ENCODE measurements at regions not wholly inside any gene's neighbourhood (a gene's known extent, or its start where the extent isn't known, plus 50 kb on each side); places are given as distances from the start of the nearest gene placed in this dataset.

DNA sequence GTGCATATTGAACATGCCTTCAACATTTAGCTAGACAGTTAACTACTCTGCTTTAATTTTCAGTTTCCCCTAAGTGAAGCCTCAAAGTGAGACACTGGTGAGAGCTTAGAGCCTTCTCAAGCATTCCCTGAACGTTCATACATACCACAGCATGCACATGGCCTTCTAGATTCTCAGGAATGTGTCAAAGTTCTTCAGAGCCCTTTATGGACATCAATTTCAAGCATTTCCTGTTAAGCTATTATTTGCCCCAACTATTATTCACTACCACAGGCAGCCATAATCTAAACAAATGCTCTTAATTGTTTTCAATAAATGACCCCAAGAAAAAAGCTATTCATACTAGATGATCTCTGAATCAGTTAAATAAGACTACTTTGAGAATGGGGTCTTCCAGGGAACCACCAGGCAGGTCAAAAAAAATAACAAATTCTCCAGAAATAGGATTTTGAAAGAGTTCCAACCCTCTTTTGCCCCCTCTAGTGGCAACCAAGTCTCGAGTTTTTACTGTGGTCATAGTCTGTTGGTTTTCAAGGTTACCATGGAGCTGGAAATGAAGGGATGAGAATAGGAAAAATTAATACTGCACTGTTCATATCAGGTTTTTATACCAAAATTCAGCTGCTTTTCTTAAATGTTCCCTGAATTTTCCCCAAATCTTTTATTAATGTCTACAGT is 235.4 kb downstream of the RAB28 start:
- no peak for DNase-seq

DNA sequence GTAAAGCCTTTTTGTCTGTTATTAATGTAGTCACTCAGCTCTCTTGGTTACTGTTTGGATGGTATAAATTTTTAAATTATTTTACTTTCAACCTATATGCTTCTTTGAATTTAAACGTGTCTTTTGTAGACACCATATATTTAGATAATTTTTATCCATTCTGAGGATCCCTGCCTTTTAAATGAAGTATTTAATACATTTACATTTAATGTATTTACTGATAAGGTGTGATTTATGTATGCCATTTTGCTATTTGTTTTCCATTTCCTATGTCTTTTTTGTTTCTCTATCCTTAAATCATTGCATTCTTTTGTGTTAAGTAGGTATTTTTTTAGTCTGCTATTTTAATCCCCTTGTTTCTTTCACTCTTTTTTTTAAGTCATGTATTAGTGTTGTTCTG is 238.0 kb downstream of the RAB28 start:
- no peak for DNase-seq

DNA sequence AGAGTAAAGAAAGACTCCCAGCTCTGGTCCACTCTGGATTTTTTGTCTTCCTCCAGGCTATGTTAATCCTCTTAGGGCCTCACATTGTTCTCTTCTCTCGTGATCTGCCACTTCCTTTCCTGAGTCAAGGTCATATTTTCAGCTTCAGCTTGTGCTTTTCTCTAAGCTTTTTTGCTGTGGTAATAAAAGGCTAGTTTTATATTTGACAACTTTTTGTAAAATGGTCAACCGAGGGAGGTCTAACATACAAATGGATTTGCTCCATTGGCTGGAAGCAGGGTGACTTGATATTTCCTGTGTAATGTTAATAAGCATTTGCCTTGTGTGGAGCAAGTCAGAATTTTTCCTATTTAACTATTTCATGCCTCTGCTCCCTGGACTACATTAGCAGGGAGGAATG is 239.7 kb downstream of the RAB28 start:
- DNase-seq, result no peak

DNA sequence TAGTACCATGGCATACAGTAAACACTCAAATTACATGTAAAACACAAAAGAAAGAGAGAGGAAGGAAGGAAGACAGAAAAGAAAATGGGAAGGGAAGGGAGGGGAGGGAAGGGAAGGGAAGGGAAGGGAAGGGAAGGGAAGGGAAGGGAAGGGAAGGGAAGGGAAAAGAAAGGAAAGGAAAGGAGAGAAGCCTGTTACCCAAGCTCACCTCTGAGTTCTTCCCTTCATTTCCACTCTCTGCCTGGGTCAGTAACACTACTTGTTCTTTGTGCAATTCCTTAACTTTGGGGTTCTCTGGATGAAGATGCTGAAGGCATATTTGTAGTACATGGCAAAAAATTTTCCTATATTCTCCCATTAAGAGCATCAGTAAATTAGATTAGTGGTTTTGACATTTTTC is 241.0 kb downstream of the RAB28 start:
- no peak for DNase-seq

DNA sequence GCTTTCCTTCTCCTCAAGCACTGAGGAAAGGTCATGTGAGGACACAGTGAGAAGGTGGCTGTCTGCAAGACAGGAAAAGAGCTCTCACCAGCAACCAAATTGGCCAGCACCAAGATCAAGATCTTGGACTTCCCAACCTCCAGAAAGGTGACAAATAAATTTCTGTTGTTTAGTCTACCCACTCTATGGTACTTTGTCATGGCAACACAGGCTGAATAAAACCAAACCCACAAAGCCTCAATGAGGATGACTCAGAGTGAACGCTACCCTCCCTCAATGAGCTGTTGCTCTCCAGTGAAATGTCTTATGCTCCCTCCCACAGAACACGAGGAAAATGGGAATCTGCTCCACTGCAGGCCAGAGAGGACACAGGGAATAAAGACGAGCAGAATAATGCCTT is 244.1 kb downstream of the RAB28 start:
- DNase-seq, result no peak

DNA sequence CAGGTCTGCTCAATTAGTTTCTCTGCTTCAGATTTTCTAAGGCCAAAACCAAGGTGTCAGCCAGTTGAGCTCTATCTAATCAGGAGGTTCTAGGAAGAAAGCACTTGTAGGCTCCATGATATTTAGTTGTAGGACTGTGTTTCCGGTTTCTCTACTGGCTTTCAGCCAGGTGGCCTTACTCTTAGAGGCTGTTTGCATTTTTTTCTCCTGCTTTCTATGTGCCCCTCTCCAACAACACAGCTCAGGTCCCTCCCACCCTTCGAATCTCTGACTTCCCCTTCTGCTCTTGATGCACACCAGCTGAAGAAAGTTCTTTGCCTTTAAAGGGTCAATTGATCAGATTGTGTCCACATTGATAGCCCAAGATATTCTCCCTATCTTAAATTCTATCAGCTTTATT is 245.2 kb downstream of the RAB28 start:
- no peak for DNase-seq

DNA sequence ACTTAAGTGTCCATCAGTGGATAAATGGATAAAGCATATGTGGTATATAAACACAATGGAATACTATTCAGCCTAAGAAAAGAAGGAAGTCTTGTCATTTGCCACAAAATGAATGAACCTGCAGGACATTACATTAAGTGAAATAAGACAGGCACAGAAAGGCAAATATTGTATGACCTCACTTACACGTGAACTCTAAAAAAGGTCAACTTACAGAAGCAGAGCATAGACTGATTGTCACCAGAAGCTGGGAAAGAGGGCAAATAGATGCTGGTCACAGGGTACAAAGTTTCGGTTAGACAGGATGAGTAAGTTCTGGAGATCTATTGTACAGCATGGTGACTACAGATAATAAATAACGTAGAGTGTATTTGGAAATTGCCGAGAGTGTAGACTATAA is 247.7 kb downstream of the RAB28 start:
- no peak for DNase-seq

DNA sequence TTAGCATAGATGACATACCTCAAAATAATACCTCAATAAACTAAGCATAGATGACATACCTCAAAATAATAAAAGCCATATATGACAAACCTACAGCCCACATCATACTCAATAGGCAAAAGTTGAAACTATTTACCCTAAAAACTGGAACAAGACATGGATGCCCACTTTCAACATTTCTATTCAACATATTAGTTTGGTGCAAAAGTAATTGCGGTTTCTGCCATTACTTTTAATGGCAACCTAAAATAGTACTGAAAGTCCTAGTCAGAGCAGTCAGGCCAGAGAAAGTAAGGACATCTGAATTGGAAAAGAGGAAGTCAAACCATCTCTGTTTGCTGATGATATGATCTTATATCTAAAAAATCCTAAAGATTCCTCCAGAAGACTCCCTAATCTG is 250.4 kb downstream of the RAB28 start:
- no peak for DNase-seq

DNA sequence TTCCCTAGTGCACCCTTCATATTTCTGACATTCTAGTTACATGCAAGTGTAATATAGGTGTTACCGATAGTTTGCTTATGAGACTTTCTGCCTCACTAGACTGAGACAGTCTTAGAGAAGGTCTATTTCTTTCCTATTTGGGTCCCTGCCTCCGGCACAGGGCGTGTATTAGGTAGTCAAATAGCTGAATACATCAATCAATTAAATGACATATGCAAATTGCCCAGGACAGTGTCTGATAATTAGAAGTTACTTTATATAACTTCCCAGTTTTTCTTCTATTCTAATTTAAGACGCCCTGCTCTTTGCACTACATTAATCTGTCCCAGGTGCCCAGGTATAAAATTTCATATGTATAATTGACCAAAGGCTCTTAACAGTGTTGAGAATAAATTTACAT is 264.2 kb downstream of the RAB28 start:
- no peak for DNase-seq

DNA sequence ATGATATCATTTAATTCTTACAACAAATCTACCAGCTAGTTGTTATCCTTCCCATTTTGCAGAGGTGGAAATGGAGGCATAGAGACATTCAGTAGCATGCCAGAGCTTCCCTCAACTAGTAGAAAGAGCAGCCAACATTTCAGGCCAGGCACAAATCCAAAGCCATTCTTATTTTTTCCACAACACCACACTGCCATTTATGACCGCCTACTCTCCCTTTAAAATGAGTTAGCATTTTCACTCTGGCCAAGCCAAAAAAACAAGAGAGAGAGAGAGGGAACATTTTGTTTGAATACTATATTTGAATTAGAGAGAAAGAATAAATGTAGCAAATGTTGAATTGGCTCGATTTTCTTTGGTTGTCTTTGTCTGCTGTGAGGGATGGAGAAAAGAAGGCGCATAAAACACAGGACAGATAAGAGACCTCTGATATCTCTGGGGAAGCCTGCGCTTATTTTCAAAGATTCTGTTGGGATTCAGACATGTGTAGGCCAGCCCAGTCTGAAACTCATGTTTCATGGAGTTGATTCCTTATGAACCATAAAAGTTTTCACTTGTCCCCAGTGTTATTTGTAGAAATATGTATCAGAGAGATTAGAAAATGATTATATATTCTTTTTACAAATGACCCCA is 265.7 kb downstream of the RAB28 start:
- DNase-seq, result no peak

DNA sequence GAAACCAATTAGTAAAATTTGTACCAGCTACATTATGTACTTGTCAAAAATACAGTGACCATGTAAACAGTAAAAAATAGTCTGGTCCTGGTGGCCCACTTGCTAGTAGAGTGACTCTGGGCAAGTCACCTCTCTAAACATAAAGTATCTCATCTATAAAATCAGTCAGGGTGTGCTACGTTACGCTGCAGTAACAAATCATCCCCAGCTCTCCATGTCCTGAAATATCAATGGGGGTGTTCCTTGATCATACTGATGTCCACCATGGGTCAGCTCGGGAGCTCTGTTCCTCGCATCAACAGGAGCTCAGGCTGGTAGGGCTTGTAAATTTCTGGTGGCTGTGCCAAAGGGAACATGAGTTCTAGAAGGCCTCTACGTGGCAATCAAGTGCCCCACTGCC is 268.6 kb downstream of the RAB28 start:
- no peak for DNase-seq

DNA sequence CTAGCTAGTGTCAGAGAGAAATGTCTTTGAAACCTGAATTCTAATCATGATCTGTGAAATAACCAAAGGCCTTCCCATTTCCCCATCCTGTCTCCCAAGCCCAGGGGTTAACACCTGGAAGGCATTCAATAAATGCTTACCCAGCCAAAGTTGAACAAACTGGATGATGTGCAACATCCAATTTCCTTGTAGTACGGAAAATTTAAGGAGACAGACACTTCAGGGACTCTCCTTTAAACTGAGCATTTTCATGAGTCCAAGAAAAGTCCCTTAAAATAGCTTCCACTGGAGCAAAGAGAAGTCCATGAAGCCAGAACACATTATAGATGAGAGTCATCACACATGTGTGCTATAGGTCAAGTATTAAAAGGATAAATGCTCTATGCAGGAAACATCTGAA is 271.2 kb downstream of the RAB28 start:
- no peak for DNase-seq

DNA sequence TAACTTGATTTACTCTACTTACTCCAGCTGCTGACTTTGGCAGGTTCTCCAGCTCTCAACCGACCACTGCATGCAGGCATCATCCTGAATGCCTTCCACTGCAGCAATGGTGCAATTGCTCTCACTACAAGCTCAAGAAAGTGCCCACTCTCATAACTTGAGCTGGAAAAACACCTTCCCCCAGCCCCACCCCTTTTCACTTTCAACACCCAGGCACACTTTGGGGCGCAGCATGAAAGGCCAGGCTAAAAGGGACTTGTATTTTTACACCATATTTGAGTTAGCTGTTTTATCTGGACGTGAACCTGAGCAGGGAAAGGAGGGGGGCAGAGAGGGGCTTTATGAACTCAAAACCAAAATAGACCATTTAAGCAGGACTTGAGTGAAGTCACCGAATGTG is 274.5 kb downstream of the RAB28 start:
- no peak for DNase-seq

DNA sequence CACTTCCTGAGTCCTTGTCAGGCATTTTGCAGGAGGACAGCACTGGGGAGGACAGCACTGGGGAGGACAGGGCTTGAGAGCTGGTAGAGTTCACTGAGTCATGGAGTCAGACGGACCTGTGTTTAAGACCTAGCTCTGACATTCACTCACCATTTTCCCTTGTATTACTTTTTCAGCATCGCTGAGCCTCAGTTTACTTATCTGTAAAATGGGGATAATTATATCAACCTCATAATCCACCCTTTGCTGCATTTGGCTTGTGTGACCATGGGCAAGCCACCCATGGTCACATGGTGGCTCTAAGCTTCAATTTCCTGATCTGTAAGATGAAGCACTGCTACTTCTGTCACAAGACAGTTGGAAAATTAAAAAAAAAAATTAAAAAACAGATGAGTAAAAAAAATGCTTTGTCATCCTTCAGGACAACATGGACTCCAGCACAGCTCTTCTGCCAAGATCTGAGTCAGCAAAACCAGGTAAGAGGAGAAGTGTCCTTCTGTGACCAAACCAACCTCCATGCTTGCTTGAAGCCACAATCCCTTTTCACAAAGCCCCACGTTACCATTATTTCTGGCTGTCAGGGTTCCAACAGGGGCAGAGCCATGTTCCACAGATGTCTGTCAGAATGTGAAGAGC is 275.5 kb downstream of the RAB28 start:
- no peak for DNase-seq

DNA sequence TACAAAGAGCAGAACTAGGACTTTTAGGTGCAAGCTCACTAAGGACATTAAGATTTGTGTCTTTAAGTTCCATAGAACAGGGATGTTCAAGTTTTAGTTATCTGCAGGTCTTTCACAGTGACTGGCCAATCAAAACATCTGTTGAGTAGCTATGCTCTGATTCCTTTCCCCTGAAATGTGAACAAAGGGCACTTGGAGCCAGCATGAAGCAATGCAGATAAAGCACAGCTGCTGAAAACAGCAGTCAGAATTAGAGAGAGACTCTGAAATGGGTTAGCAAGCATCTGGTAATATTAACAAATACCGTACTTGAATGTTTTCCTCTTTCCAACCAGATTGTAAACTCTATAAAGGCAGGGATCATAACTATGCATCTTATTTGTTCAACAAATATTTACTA is 276.9 kb downstream of the RAB28 start:
- no peak for DNase-seq

DNA sequence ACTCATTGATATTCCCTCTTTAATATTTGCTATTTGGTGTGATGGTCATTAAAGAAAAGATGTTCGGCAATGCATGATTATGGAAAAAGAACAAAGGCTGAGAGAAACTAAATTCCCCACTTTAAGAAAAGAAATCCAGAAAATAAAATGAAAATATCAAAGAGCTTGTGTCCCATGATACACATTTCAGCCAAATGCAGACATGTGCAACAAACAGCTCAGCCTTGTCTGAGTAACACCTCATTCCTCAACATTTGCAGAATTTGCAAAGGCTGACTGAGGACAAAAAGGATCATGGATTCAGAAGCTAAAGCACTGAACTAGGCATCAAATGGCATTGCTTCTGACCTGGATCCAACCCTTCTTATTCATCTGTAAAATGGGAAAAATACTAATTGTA is 281.0 kb downstream of the RAB28 start:
- DNase-seq, result no peak

DNA sequence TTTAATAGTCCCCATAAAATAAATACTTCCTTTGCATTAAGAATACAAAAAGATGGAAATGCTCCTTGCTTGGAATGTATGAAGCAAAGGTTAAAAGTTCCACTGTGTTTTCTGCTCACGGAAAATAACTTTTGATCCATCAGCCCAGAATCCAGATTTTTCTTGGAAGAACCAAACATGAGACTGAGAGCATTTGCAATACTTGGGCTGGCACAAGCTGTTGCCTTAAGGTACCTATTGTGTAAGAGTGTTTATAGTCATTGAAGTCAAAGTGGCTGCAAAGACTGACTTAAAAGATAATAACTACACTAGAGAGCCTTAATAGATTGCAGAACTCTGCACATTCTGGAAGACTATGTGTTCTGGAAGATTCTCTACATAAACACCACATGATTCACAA is 281.4 kb downstream of the RAB28 start:
- DNase-seq, result no peak

DNA sequence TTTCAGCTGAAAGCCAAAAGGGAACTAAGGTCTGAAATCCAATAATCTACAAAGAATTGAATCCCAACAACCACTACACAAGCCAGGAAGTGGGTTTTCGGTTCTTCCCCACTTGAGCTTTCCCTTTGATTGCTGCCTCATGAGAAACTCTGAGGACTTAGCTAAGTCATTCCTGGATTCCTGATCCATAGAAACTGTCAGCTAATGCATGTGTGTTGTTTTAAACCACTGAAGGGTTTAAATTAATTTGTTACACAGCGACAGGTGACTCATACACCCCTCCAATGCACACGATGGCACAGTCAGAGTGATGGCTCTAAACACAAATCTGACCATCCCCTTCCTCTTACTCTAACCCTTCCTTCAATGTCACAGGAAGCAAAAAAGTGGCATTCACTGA is 282.9 kb downstream of the RAB28 start:
- no peak for DNase-seq

DNA sequence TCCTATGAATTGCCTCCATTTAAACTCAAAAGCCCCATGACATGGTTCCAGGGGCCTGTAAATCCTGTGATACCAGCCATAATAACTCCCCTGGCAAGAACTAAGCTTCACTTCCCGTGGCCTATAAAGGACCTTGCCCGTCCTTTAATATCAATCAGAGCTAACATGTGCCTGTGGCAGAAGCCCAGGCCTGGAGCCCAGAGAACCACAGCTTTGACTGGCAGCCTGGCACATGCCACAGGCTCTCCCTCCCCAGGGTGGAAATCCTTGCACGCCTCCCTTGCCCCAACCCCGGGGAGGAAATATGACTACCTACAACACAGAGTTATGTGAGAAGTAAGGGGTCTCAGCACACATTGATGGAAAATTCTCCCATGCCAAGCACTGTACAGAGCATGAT is 287.4 kb downstream of the RAB28 start:
- no peak for DNase-seq

DNA sequence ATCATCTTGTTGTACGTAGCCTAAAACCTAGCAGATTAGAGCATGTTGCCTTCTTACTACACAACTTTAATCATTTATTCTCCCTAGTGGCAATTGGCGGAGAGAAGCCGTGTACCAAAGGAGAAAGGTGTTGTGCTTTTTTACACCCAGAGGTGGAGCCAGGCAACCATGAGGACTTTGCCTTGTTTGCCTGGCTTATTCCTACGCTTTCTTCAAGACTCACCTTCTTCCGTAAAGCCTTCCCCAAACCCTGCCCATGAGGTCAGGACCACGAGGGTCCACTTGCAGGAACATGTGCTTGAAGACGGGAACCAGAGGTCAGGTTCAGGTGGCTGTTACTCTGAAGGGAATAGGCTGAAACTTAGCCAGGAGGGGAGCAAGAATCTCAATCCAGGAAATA is 290.5 kb downstream of the RAB28 start:
- no peak for DNase-seq

DNA sequence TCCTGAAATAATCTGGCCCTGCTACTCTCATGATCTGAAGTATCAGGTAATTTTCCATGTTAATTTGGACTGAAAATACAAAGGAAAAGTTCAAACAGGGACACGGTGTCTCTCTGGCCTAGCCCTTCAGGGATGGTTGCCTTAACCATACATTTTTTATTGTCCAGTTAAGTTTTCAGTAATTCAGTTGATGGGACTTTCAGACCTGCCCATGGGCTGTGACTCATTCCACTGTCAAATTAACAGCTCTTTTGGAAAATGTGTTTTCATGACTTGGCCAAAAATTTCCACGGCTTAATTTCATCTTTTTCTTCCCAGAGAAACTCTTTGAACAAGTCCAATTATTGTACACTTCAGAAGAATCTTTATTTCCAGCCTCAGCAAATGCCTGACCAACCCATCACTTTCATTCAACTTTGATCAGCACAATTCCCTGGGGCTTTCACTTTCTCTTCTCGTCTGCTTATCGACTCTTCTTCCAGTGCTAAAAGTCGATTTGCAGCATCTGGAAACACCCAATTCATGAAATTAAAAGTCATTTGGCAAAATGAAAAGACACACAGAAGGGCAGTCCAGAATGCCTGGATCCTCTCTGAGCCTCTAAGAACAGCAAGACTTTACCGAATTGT is 293.9 kb downstream of the RAB28 start:
- DNase-seq, result no peak

DNA sequence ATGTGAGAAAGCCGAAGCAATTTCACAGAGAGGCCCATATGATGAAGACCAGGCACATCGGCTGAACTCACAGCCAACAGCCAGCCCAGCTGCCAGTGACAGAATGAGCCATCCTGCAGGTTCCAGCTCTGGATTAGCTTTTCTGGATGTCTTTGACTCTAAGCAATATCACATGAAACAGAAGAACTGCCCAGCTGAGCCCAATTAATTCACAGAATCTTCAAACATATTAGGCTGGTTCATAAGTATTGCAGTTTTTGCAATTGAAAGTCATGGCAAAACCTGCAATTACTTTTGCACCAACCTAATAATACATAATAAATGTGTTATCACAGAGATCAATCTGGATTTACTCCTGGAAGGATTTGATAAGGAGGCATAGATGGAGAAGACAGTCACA is 299.9 kb downstream of the RAB28 start:
- DNase-seq, result no peak

DNA sequence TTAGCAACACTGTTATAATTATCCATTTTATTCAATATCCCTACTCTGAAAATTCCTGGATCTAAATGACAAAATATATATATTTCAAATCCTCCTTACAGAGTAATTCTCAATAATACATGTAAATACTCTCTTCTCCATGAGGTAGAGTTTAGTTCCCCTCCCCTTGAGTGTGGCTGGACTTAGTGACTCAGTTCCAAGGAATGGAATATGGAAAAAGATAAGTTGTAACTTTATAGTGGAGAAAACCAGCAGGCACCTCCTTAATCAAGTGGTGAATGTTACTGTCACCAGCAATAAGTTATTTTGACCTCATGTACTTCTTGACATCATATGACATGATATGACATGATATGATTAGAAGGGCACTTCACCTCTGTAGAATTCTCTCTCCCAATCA is 302.0 kb downstream of the RAB28 start:
- DNase-seq, result no peak

DNA sequence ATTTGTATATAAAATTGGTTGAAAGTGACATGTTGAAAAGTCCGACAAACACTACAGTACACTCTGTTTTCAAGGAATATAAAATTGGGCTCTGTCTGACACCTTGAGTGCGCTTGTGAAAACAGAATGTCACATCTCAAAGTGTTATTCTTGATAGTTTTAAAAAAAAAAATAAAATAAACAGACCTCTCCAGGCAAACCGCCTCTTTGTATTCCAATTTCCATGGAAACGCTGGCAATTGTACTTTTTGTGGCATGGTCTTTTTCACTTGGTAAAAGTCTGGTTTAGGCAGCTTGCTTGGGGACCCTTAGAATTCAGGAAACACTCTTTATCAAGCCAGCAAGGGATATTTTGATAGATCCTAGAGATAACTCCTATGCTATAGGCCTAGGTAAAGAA is 302.5 kb downstream of the RAB28 start:
- no peak for DNase-seq

Measured in suppressor macrophage (primary cell).